ENCODE measurements at regions not wholly inside any gene's neighbourhood (a gene's known extent, or its start where the extent isn't known, plus 50 kb on each side); places are given as distances from the start of the nearest gene placed in this dataset.

DNA sequence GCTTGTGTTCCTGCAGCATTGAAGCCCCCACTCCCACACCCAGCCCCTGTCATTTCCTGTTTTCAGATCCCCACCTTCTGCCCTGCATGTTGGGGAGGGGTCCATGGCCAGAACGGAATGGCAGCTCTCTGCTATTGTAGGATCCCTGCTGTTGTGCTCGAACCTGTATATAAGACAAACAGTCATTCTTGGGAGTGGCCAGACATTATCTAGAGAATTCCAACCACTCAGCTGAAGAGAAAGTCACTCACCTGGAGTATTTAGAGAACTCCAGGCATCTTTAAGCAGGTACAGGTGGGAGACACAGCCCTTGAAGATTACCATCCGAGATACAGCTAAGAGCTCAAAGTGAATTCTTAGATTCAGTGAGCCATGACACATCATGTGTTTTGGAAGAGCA, 96.1 kb downstream of the C9orf152 start:
- TF ChIP-seq POLR2A (IDR thresholded peaks at IDR 0.05; ENCODE audit: low read depth, low read length) (no peak), POLR2AphosphoS5 (IDR thresholded peaks at IDR 0.05; ENCODE audit: low read depth, low read length) (no peak)

All from GM12892 (cell line).